NCI-H1417 (cell line): ENCODE measurements at regions not wholly inside any gene's neighbourhood (a gene's known extent, or its start where the extent isn't known, plus 50 kb on each side); places are given as distances from the start of the nearest gene placed in this dataset.
"Not testable (repeated sequence)": the region's sequence is repeated elsewhere in the genome, so short reads cannot be mapped to it uniquely, and the experiment has no call there.

Experiments
- DNase-seq, 3 experiments: peaks; one replicate each; lab custom pipeline; 2025; lab: John Stamatoyannopoulos, UW

DNA sequence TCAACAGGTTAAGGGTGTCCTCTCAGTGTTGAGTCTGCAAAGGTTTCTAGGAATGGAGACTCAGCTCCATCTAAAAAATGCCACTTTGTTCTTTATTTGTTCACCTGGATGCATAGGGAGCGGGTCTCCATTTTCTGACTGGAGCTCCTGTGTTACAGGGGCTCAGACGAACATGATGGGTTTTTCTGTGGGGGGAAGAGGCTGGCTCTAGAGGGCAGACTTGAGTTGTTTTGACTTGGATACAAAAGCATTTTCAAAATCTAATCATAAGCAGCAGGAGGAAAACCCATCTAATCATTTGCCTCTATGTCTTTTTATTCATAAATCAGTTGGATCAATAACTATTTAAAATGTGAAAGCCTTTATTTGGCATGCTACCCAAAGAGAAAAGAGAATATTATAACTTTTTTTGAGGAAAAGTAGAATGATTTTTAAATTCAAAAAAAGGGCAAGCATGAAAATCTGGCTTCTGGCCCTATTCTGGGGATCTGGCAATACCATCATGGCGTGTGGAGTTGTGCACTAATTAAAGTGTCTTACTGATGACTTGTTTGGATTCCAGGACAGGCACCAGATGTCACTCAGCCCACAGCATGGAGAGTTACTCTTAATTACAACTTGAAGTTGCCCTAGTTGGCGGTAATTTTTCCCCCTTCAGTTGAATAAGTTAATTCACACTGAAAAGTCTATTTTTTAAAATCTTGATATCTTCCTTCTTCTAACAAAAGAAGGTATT, 594.9 kb downstream of the REEP3 start:
- peak in 2 of 3 experiments; percentile 2 to 45 for DNase-seq

DNA sequence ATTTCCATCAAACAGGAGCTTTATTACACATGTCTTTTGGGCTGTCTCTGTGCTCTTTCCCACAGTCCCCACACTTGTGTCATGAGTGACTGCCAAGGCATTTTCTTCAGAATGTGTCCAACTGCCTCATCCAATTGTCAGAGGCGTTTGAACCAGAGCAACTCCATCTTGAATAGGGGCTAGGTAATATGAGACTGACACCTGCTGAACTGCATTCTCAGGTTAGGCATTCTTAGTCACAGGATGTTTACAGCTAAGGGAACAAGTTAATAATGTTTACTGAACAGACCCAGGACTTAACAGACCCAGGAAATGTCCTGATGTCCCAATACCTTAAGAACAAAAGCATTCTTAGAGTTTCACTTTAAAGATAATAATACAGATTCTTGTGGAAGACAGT, 595.5 kb downstream of the REEP3 start:
- peak in 1 of 3 experiments; percentile 1 for DNase-seq

DNA sequence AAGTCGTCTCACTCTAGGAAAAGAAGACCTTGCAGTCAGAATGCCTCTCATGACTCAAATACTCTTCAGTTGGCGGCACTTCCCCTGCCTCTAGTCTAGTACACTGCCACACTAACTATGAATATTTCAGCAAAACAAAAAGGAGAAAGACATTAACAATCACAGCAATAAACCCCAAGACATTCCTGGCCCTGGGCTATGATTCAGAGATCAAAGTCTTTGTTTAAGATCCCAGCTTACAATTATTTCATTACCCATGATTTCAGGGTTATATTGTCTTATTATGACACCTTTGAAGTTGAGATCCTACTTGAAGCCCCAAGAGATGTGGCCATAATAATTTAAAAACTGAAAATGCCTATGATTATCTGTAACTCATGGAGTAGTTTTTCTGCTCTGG, 597.5 kb downstream of the REEP3 start:
- no peak for DNase-seq

DNA sequence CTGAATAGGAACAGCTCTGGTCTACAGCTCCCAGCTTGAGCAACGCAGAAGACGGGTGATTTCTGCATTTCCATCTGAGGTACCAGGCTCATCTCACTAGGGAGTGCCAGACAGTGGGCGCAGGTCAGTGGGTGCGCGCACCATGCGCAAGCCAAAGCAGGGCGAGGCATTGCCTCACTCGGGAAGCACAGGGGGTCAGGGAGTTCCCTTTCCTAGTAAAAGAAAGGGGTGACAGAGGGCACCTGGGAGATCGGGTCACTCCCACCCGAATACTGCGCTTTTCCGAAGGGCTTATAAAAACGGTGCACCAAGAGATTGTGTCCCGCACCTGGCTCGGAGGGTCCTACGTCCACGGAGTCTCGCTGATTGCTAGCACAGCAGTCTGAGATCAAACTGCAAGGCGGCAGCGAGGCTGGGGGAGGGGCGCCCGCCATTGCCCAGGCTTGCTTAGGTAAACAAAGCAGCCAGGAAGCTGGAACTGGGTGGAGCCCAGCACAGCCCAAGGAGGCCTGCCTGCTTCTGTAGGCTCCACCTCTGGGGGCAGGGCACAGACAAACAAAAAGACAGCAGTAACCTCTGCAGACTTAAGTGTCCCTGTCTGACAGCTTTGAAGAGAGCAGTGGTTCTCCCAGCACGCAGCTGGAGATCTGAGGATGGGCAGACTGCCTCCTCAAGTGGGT, 599.2 kb downstream of the REEP3 start:
- DNase-seq: peak in 1 of 3 experiments; percentile 27

DNA sequence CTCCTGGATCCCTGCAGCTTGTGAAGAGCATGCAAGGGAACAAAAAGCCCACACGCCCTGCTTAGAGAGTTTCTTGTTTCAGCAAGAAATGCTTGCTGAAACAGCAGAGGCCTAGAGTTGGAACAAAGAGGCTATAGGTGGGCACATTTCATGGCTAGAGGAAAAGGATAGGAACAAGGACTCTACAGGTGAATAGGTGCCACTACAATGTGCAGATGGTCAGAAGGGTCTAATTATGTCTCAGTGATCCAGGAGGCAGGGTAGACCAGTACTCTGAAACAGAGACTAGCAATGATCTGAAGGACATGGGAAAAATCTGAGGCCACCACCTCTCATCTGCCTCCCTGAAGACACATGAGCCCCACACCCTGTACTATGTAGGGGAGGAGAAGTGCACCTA, 609.0 kb downstream of the REEP3 start:
- DNase-seq: no peak

DNA sequence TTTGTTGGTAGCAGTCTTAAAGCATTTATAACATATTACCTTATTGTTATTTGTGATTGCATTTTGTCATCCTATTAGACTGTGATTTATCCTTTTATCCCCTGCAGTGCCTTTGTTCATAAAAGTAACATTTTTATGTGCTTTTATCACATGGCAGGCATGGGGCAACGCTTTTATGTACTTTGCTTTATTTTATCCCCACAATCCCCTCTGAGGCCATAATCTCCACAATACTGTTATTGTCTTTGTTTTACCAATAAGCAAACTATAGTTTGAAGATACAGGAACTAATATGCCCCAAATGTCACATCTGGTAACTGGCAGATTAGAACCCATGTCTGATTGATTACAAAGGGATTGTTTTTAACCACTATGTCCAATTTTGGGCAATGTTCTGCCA, 613.5 kb downstream of the REEP3 start:
- DNase-seq: peak in 1 of 3 experiments; percentile 3

DNA sequence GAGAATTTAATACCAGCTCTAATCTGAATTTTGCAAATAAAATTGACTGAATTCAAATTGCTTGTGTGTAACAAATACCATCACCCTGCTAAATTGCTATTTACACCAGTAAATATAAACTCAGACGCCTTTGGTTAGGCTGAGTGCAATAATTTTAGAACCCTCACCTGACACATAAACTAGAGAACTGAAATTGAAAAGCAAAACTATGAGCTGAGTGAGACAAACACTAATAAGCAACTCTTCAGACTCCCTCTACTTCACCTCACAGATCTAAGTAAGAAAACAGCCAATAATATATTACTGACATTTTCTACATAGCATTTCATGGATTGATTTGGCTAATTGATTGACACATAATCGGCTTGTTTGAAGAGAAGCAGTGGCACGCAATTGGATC, 621.2 kb downstream of the REEP3 start:
- no peak for DNase-seq

DNA sequence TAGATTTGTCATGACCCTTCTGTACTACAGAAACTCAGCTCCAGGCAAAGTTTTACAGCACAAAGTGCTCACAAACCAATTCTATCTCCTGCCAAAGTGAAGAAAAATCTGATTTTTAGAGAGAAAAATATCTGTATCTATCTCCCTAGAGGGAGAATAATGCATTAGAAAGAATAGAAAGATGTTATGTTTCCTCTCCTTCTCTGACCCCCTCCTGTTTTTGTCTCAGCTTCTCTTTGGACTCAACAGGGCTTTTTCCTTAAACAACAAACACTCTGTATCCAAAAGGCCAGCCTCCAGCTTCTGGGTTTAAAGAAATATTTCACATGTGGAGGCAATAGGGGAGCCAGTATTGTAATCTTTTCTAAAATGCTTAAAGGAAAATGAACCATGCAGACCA, 627.4 kb downstream of the REEP3 start:
- no peak for DNase-seq

DNA sequence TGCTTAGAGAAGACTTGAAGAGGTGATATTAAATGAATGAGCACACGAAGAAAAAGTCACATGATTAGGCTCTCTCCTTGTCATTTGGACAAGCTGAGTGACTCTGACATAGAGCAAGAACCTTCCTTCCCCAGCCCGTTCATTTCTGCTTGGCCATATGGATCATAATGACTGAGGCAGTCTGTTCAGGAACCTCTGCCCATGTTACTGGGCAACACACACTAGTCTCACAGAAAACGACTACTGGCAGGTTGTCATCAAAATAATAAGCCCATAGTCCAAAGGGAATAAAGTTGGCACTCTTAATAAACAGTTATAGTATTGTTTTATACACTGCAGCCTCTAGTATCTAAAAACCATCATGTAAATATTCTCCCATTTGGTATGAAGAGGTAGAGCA, 635.0 kb downstream of the REEP3 start:
- no peak for DNase-seq

DNA sequence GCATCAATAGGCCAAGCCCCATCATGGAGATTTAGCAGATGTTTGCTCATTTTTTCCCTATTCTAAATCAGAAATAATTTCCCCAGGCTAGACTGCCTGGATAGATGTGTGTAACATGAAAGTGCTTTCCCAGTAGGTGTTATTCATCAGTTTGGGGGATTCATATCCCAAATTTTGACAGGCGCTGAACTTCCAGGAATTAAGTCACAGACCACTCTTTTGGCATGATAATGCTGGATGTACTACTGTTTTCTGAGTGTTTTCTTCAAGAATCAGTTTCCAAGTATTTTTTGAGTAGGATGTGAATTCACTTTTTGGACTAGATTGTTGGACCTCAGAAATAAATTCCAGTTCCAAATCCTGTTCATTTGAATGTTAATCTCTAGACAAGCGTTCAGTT, 637.4 kb downstream of the REEP3 start:
- DNase-seq: no peak

DNA sequence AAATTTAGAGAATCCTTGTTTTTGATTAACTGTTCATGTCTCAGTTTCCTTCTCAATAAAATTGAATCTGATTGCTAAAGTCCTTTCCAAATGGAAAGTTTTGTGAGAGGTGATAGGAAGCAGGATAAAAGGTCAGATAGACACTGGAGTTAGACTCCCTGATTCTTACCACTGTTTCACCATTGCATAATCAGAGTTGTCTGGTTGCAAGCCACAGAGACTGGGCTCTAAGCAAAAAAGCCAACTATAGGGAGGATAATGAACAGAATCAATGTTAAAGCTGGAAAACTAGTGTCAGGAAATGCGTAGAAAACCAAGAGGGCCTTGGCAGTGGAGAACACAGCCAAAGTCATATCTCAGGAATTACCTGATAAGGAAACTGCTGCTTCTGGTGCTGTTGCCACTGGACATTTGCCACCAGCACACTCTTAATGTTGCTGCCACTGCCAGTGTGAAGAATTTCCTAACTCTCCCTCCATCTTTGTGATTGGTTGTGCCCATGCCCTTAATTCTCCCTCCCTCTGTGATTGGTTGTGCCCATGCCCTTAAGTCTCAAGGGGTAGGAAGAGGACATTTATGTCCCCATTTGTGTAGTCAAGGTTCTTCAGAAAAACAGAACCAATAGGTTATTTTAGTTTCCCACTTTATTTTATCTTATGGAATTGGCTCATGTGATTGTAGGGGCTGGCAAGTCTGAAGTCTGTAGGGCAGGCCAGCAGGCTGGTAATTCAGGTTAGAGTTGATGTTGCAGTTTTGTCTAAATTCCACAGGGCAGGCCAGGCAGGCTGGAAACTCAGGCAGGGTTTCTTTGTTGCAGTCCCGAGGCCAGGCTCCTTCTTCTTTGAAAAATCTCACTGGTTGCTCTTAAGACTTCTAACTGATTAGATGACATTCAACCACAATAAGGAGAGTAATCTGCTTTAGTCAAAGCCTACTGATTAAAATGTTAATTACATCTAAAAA, 639.0 kb downstream of the REEP3 start:
- no peak for DNase-seq

DNA sequence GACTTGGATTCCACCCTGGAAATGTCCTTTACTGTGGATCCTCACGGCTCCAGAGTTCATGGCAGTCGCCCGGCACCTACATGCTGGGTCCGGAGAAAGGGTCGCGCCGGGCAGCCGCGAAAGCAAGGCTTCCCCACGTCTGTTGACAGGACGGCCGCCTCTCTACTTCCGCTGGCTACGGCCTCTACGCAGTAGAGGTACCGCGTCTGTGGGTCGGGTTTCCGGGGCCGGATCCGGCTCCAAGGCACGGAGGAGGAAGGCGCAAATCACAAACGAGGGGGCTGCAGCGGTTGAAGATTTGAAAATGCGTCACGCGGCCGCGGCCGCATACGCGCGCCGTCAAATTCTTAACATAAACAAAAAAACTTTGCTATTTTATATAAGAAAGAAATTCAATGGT, 649.6 kb downstream of the REEP3 start:
- no peak for DNase-seq

DNA sequence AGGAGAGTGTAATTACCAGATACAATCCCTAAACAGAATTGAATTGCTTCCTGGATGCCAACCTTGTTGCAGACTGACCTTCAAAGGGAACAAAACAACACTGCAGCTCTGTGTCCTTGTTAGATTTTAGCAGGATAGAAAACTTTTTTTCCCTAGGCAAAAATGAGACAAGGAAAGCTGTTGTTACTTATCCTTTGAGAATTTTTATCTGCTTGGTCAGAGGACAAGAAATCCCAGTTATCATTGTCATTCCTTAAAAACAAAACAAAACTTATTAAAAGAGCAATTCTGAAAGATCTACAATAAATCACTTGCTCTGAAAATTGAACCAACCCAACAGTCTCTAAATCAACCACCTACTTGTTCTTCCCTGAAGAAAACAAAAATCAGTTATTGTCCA, 652.6 kb downstream of the REEP3 start:
- peak in 1 of 3 experiments; percentile 1 for DNase-seq

DNA sequence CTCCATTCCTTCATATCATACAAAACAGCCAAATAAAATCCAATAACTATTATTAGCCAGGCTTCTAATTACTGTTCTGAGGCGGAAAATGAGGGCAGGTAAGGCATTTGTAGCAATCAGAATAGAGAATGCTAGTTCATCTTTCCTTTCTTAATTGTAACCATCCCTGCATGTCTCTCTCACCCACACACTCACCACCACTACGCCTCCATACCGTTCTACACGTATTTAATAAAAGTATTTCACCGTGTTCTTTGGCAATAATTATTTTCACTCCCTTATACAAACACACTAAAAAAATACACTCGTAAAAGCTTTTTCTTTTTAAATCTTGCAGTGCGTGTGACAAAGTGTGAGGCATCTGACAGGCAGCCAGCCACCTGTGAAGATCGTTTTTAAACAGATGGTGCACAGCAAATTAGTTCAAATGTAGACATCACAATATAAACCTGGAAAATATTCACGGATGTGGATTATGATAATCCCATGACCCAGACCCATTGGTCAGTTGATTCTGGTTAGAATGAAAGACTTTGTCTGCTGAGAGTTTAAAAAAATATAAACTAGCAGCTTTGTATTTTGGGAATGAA, 653.6 kb downstream of the REEP3 start:
- no peak for DNase-seq

DNA sequence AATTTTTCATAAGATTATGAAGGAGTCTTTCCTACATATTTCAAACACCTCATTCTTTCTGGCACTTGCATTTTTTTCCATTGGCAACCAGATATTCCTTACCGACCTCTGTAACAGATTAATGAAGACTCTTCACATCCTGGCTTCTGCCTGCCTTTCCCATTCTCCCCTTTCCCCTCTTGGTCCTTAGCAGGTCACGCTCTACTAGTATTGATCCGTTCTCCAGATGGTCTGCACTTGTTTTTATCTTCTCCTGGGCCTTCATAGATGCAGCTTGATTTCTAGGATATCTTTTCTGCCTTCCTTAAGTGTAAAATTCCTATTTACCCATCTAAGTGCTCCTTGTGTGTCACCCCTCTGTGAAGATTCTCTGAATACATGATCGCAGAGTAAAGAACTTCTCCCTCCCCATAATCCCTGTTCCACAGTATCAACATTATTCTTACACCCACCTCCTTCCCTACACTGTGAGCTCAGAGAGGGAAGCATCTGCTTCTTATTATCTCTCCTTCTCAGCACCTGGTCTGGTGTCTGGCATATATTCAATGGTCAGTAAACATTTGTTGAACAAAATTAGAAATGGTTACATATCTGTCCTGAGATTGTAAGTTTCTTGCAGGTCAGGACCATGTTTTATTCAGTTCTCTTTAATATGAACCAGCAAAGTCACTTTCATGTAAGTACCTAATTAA, 654.2 kb downstream of the REEP3 start:
- no peak for DNase-seq

DNA sequence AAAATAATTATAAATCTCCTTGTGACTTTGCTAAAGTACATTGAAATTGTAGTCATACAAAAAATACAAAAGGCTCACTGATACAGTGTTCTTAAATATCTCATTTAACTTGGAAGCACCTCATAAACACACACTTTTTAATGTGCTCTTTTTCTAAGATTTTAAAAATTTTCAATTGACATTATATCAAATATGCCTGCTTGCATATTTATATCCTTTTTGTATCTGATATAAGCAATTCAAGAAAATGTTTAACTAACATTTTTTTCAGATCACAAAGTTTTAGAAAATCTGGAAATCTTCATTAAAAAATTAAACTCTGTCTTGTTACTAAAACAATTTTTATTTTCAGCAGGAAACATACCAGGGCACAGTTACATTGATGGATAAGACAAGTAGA, 661.5 kb downstream of the REEP3 start:
- no peak for DNase-seq

DNA sequence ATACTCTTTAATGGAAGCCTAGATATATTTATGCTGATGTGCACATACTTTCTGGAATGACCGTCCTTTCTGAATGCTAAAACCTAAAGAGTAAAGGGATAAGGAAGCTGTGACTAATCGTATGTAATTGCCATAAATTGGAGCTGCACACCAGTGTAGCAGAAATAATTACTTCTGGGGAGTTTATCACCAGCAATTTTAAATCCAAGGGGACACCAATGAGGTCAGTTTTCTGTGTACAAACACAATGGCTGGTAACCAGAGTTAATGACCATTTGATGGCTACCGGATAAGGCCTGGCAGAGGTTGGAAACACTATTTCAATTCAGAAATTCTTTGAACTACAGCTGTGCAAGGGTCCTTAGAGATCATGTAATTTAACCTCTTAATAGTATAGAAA, 670.1 kb downstream of the REEP3 start:
- DNase-seq: peak in 2 of 3 experiments; percentile 31 to 80

DNA sequence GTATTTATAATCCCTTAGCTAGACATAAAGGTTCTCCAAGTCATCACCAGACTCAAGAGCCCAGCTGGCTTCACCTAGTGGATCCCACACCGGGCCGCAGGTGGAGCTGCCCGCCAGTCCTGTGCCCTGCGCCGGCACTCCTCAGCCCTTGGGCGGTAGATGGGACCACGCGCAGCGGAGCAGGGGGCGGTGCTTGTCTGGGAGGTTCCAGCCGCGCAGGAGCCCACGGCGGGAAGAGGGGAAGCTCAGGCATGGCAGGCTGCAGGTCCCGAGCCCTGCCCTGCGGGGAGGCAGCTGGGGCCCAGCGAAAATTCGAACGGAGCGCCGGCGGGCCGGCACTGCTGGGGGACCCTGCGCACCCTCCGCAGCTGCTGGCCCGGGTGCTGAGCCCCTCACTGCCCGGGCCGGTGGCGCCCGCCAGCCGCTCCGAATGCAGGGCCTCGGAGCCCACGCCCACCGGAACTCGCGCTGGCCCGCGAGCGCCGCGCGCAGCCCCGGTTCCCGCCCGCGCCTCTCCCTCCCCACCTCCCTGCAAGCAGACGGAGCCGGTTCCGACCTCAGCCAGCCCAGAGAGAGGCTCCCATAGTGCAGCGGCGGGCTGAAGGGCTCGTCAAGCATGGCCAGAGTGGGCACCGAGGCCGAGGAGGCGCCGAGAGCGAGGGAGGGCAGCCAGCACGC, 675.6 kb downstream of the REEP3 start:
- DNase-seq: no peak

DNA sequence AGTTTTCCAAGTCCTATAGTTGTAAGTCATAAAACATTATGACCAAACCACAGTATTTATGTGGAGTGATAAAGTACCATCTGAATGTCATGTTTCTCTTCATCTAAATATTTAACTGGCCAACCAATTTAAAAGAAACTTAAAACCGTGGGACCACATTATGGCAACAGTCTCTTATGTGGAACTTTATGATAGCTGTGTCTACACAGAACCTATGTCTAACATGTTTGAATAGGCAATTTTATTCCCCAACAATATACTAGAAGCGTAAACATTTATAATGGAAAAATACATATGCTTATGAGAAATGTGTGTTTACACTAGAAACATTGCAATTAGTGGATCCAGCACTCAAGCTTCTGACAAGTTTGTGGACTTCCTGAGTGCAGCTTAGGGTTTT, 680.7 kb downstream of the REEP3 start:
- peak in 1 of 3 experiments; percentile 8 for DNase-seq

DNA sequence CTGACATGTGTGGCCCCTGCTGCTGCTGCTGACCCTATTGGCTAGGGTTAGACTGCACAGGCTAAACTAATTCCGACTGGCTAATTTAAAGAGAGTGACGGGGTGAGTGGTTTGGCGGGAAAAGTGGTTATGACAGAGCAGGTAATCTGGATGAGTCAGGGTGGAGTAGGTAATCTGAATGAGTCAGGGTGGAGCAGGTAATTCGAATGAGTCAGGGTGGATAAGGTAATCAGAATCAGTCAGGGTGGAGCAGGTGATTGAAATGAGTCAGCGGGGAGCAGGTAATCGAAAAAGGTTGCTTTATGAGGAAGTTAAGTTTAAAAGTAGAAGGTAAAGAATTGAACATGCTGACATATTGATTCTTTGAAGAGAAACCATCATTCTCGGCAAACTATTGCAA, 683.3 kb downstream of the REEP3 start:
- not testable (repeated sequence) for DNase-seq

DNA sequence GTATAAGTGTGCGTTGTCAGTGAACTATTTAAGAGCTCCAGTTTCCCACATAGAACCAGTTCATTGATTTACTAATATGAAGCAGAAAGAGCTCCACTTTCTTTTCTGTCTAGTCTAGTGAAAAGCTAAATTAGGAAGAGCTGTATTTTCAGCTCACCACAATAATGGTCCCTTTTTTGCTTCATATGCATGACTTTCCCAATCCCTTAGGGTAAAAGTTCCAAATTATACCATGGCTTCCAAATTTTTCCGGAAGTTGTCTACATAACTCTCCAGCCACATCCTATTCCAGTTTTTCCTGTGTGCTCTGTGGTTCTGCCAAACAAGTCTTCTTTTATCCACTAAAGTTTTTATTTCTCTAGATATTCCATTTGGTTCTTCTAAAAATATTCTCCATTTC, 685.2 kb downstream of the REEP3 start:
- DNase-seq: no peak
